ENCODE measurements at regions not wholly inside any gene's neighbourhood (a gene's known extent, or its start where the extent isn't known, plus 50 kb on each side); places are given as distances from the start of the nearest gene placed in this dataset.

DNA sequence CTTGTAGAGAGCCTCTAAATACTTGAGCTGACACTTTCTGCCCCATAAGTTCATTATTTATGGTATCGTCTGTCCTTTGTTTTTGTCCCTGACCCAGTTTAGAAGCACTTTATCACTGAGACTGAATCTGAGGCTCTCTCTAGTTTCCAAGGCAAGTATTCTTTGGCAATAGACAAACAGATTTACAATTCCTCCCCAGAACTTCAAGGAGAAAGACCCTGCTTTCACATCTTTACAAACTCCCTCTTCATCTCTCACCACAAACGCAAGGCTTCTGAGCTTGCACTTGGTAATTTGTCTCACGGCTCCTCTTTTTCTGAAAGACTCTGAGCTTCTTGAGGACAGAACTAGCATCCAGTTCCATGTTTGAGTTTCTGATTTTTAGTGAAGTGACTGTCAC is 49.8 kb upstream of the PARP11 start:
- Histone ChIP-seq H3K36me3 (ENCODE audit: insufficient read depth, low read length) (no peaks in the 10 kb centered on the region), H3K9me2 (ENCODE audit: insufficient read depth, low read length) (no peaks in the 10 kb centered on the region), H3K4me3 (ENCODE audit: low read length) (no peak overlapping the region), H2AFZ (ENCODE audit: low read depth, low read length) (no peak overlapping the region), H3F3A (ENCODE audit: insufficient read depth, low read length, poor library complexity, severe bottlenecking) (no peaks in the 10 kb centered on the region), H3K9ac (ENCODE audit: low read length) (no peak overlapping the region), H3K27ac (ENCODE audit: low read length) (no peak overlapping the region), H3K79me2 (replicated peaks; ENCODE audit: insufficient read depth, low read length) (no peaks in the 10 kb centered on the region), H3K9me3 (ENCODE audit: low read length) (no peaks in the 10 kb centered on the region), H4K20me1 (ENCODE audit: insufficient read depth) (no peaks in the 10 kb centered on the region), H3K27me3 (ENCODE audit: insufficient read depth, low read depth, low read length) (no peaks in the 10 kb centered on the region), H3K4me2 (ENCODE audit: low read length) (no peak overlapping the region)
- TF ChIP-seq POLR2AphosphoS5 (IDR thresholded peaks at IDR 0.05) (no peak), TAF1 (IDR thresholded peaks at IDR 0.05; ENCODE audit: low read depth) (no peak)
